GM12865 (cell line): ENCODE measurements at regions not wholly inside any gene's neighbourhood (a gene's known extent, or its start where the extent isn't known, plus 50 kb on each side); places are given as distances from the start of the nearest gene placed in this dataset.
"Not testable (repeated sequence)": the region's sequence is repeated elsewhere in the genome, so short reads cannot be mapped to it uniquely, and the experiment has no call there.

Experiments used
- DNase-seq: peaks from one replicate; pipeline ENCODE4 v3.0.0; 2010; ENCODE audit warnings: low read depth
- H3K4me3 ChIP-seq: 2 replicates; pipeline ENCODE4 v1.5.1; 2011; ENCODE audit warnings: mild to moderate bottlenecking, low read depth, low read length, control low read depth
- TF ChIP-seq, protein P1 (sequence below): IDR thresholded peaks from 2 replicates; pipeline ENCODE4 v1.5.1; 2011; ENCODE audit warnings: low read length, control low read depth, low read depth, inconsistent platforms; ENCODE audit not compliant: insufficient read depth; ENCODE audit errors: missing control alignments

DNA sequence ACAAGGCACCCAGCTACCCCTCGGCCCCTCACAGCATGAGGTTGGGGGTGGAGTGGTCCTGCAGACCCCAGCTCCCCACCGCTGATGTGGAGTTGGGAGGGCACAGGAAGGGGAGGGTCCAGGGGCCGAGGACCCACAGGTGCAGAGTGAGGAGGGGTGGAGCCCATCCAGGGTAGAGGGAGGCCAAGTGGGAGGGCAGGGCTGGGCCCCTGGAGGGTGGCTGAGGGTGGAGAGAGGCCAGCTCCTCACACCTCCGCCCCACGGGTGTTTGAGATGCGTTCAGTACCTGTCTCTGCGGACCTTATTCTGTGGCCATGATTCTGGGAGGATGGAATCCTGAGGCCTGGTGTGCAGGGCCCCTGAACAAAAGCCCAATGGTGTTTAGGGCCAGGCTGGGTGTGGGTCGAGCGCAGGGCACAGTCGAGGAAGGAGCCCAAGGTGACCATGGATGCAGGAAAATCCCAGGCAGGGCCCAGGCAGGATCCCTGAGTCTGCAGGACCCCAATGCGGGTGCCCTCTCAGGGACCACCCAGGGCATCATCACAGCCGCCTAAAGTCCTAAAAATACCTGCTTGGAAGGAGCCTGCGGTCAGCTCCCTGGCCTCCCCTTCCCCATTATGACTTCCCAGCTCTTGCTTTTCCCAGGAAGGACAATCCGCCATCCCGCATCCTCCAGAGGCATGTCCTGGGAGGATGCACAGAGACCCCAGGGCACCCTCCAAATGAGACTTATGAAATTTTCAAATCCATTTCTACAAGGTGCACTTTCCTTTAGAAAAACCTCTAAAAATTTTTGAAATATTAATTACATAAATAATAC is 377.1 kb upstream of the SFSWAP start:
- no peak overlapping the region for H3K4me3 ChIP-seq
- TF ChIP-seq, protein P1, sequence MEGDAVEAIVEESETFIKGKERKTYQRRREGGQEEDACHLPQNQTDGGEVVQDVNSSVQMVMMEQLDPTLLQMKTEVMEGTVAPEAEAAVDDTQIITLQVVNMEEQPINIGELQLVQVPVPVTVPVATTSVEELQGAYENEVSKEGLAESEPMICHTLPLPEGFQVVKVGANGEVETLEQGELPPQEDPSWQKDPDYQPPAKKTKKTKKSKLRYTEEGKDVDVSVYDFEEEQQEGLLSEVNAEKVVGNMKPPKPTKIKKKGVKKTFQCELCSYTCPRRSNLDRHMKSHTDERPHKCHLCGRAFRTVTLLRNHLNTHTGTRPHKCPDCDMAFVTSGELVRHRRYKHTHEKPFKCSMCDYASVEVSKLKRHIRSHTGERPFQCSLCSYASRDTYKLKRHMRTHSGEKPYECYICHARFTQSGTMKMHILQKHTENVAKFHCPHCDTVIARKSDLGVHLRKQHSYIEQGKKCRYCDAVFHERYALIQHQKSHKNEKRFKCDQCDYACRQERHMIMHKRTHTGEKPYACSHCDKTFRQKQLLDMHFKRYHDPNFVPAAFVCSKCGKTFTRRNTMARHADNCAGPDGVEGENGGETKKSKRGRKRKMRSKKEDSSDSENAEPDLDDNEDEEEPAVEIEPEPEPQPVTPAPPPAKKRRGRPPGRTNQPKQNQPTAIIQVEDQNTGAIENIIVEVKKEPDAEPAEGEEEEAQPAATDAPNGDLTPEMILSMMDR, result no peak
- DNase-seq, result no peak

DNA sequence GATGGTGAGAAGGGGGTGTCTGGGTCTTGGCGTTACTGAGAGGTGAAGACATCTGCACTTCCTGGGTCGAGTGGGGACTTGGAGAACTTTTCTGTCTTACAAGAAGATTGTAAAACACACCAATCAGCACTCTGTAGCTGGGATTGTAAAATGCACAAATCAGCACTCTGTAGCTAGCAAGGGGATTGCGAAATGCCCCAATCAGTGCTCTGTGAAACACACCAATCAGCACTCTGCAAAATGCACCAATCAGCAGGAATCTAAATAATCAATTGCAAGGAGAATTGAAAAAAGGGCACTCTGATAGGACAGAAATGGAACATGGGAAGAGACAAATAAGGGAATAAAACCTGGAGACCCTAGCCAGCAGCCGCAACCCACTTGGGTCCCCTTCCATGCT is 376.1 kb upstream of the SFSWAP start:
- no peak for DNase-seq
- TF ChIP-seq, protein P1, result no peak
- H3K4me3 ChIP-seq, result no peak overlapping the region

DNA sequence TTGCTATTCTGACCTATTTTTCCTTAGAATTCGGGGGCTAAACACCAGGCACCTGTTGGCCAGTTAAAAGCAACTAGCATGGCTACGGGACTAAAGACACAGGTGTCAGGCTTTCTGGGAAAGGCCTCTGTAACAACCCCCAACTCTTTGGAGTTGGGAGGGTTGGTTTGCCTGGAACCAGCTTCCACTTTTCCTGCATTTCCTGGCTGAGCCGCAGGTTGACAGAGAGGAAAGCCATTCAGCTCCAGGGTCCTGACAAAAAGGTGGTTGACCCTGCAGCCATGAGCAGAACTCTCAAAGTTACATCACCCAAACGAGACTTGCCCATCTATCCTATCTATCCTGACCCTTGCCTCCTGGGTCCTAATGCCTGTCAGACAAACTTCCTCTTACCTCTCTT is 375.4 kb upstream of the SFSWAP start:
- TF ChIP-seq, protein P1, result no peak
- no peak for DNase-seq
- H3K4me3 ChIP-seq, result no peak overlapping the region

DNA sequence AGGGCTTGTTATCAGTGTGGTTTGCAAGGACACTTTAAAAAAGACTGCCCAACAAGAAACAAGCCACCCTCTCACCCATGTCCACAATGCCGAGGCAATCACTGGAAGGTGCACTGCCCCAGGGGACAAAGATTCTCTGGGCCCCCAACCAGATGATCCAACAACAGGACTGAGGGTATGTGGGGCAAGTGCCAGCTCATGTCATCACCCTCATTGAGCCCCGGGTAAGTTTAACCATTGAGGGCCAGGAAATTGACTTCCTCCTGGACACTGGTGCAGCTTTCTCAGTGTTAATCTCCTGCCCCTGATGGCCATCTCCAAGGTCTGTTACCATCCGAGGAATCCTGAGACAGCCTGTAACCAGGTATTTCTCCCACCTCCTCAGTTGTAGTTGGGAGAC is 373.0 kb upstream of the SFSWAP start:
- DNase-seq, result not testable (repeated sequence)

DNA sequence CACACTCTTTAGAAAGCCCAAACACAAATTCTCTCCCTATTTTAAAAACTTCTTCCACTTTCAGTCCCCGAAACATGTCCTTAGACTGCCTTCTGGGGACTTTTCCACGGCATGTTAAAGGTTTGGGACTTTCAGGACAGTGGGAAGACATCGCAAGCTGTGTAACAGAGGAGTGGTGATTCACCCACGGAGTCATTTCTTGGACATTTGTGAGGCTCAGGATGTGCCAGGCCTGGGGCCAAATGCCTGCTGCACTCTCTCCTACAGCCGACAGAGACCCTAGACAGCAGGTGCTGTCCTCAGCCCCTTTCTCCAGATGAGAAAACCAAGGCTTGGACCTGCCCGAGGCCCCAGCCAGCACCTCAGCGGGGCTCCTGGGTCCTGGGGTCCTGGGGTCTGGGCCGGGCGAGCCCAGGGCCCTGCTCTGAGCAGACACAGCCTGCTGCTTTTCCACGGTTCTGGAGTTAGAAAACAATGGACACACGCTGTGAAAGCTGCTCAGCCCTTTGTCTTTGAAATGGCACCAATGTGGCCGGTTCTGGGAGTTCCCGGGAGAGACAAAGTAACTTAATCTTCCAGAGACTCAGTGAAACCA is 370.2 kb upstream of the SFSWAP start:
- DNase-seq, result no peak
- TF ChIP-seq, protein P1, result no peak
- no peak overlapping the region for H3K4me3 ChIP-seq

More for the DNA sequence above, 373.0 kb upstream of the SFSWAP start:
- H3K4me3 ChIP-seq, result not testable (repeated sequence)

DNA sequence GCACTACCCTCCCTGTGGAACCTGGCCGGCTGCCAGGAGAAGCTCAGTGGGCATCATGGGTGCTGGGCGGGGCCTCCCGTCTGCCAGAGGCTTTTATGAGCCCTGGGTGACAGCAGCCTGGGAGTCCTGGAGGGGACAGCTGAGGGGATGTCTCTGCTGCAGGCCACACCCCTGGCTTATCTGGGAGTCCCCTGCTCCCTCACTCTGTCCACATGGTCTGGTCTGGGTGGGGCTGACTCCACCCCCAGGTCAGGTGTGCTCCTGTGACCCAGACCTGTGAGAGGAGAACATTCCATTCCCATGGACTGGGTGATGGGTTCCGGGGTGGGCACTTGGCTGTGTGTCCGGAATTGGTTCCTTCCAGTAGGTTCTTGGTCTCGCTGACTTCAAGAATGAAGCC is 369.3 kb upstream of the SFSWAP start:
- not testable (repeated sequence) for DNase-seq, H3K4me3 ChIP-seq

DNA sequence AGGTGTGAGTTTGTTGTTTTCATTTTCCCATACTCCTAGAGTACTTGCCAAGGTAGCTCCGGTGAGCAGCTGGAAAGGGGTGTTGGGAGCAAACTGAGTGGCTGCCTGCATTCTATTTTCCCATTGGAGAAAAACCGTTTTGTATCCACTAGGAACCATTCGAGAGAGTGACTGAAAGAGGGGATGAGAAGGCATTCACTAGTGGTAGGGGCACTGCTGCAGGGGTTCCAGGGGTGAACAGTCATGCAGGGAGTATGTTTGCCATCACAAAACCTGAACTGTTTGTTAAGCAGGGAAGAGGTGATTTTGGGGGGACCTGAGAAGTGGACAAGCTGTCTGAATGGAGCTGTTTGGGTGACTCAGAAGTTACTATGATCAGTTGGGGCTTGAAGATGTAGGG is 367.5 kb upstream of the SFSWAP start:
- not testable (repeated sequence) for H3K4me3 ChIP-seq, DNase-seq

DNA sequence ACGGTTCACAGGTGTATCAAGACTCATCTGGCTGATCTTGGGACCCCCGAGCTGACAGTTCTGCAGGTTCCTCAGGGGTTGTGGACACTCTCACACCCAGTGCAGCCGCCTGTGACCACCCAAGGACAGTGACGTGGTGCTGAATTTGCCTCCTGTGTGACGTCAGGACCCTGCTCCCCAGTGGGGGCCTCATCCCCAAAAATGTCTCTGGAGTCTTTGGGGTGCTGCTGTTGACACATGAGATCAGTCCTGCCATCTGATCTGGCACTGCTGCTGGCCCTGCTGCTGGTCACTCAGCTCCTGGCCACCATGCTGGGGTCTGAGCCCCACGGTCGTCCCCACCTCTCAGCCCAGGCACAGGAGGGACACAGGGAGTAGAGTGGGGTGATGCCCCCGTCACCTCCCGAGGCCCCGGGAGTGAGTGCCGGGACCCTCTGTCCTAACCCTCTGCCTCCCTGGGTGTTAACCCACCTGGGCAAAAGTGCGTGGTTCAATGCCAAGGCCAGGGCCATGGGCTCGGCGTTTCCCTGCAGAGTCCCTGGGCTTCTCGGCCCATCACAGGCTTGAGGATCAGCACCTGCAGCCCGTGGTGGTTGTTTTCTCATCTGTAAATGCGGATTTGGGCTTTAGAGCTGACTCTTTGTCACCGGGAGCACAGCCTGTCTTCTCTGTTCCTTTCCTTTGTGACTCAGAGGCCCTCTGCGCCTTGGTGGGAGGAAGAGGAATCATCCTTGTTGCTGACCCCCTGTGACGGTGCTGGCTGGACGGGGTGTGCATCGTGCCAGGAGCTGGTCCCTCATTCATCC is 366.0 kb upstream of the SFSWAP start:
- not testable (repeated sequence) for DNase-seq, H3K4me3 ChIP-seq
